ENCODE measurements at regions not wholly inside any gene's neighbourhood (a gene's known extent, or its start where the extent isn't known, plus 50 kb on each side); places are given as distances from the start of the nearest gene placed in this dataset.

- no peak for FAIRE-seq
These were observed 743.9 kb upstream of the SOX9 start for GRCh38 chr17:71376933-71377332.

GRCh38 chr17:71378036-71378435, 742.8 kb upstream of the SOX9 start:
- FAIRE-seq, result no peak

GRCh38 chr17:71378741-71379140, 742.1 kb upstream of the SOX9 start:
- no peak for FAIRE-seq

GRCh38 chr17:71379512-71379911, 741.3 kb upstream of the SOX9 start:
- FAIRE-seq, result no peak

GRCh38 chr17:71380535-71380934, 740.3 kb upstream of the SOX9 start:
- no peak for FAIRE-seq

- FAIRE-seq, result no peak
These were observed 739.9 kb upstream of the SOX9 start for GRCh38 chr17:71380936-71381335.

- no peak for FAIRE-seq
These were observed 737.7 kb upstream of the SOX9 start for GRCh38 chr17:71383091-71383490.

GRCh38 chr17:71387456-71387855, 733.4 kb upstream of the SOX9 start:
- no peak for FAIRE-seq

GRCh38 chr17:71392715-71393567, 727.9 kb upstream of the SOX9 start:
- FAIRE-seq, result no peak

- FAIRE-seq, result no peak
These were observed 724.9 kb upstream of the SOX9 start for GRCh38 chr17:71395901-71396300.

GRCh38 chr17:71396711-71397110, 724.1 kb upstream of the SOX9 start:
- no peak for FAIRE-seq

GRCh38 chr17:71398025-71398424, 722.8 kb upstream of the SOX9 start:
- FAIRE-seq, result no peak

GRCh38 chr17:71398800-71399219, 722.0 kb upstream of the SOX9 start:
- FAIRE-seq, result no peak

- no peak for FAIRE-seq
These were observed 721.6 kb upstream of the SOX9 start for GRCh38 chr17:71399221-71399620.

- FAIRE-seq, result no peak
These were observed 721.2 kb upstream of the SOX9 start for GRCh38 chr17:71399649-71400048.

- FAIRE-seq, result no peak
These were observed 718.8 kb upstream of the SOX9 start for GRCh38 chr17:71402007-71402406.

- FAIRE-seq, result no peak
These were observed 718.1 kb upstream of the SOX9 start for GRCh38 chr17:71402661-71403141.

- FAIRE-seq, result no peak
These were observed 715.7 kb upstream of the SOX9 start for GRCh38 chr17:71405101-71405500.

GRCh38 chr17:71407981-71408380, 712.8 kb upstream of the SOX9 start:
- FAIRE-seq, result no peak

- FAIRE-seq, result no peak
These were observed 711.7 kb upstream of the SOX9 start for GRCh38 chr17:71409137-71409536.

- FAIRE-seq, result no peak
These were observed 711.1 kb upstream of the SOX9 start for GRCh38 chr17:71409712-71410111.

- no peak for FAIRE-seq
These were observed 708.0 kb upstream of the SOX9 start for GRCh38 chr17:71412803-71413202.

GRCh38 chr17:71413935-71414334, 706.9 kb upstream of the SOX9 start:
- FAIRE-seq, result no peak

- FAIRE-seq, result no peak
These were observed 703.7 kb upstream of the SOX9 start for GRCh38 chr17:71417142-71417541.

GRCh38 chr17:71422968-71423367, 697.9 kb upstream of the SOX9 start:
- FAIRE-seq, result no peak
